ENCODE measurements at regions not wholly inside any gene's neighbourhood (a gene's known extent, or its start where the extent isn't known, plus 50 kb on each side); places are given as distances from the start of the nearest gene placed in this dataset.

DNA sequence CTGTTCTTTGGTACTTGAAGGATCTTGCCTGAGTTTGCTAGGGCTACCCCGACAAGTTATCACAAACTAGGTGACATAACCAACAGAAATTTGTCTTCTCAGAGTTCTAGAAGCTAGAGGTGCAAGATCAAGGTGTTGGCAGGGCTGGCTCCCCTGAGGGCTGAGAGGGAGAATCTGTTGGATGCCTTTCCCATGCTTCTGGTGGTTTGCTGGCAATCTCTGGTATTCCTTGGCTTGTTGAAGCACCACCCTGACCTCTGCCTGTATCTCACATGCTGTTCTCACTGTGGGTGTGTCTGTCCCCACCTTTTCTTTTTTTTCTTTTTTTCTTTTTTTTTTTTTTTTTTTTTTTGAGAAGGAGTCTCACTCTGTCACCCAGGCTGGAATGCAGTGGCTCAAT is 81.2 kb downstream of the VCPKMT start:
- Histone ChIP-seq H3K4me3 (no peak overlapping the region), H3K9me3 (ENCODE audit: low read depth) (no peaks in the 10 kb centered on the region), H3K27ac (no peak overlapping the region), H3K27me3 (no peaks in the 10 kb centered on the region), H3K4me1 (ENCODE audit: low read depth) (peaks cover 3% of the 10 kb centered on the region), H3K36me3 (no peaks in the 10 kb centered on the region)
- no peak for TF ChIP-seq CTCF (IDR thresholded peaks at IDR 0.05; ENCODE audit: low read depth, low read length)
- no peak for DNase-seq (ENCODE audit: low read depth in 1 of 2, low spot score in 1 of 2)

GRCh38 chr14:50036211-50036610 is 80.2 kb downstream of the VCPKMT start:
- H3K4me3 ChIP-seq: no peak overlapping the region

DNA sequence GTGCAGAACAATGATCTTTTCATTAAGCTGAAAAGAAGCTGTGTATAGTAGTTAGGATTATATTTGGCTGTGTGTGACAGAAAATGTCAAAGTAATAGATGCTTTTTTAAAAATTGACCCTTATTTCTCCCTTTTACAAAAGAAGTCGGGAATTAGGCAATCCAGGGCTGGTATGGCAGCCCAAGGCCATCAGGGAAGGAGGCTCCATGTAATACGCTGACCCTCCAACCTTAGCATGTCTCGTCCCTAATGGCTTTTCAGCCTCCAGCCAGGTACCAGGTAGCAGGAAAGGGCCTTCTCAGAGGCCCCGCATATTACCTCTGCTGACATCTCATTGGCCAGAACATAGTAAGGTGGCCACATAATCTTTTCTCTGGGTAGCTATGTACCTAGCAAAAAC is 79.7 kb downstream of the VCPKMT start:
- no peak for TF ChIP-seq CTCF (IDR thresholded peaks at IDR 0.05; ENCODE audit: low read depth, low read length)
- H3K4me1 ChIP-seq (ENCODE audit: low read depth): peaks cover 3% of the 10 kb centered on the region
- no peak overlapping the region for H3K27ac ChIP-seq

More at GRCh38 chr14:50036211-50036610, 80.2 kb downstream of the VCPKMT start:
- no peak for DNase-seq (ENCODE audit: low read depth in 1 of 2, low spot score in 1 of 2)
- Histone ChIP-seq H3K27me3 (no peaks in the 10 kb centered on the region), H3K27ac (no peak overlapping the region), H3K9me3 (ENCODE audit: low read depth) (no peaks in the 10 kb centered on the region), H3K36me3 (no peaks in the 10 kb centered on the region), H3K4me1 (ENCODE audit: low read depth) (peaks cover 3% of the 10 kb centered on the region)
- no peak for TF ChIP-seq CTCF (IDR thresholded peaks at IDR 0.05; ENCODE audit: low read depth, low read length)

GRCh38 chr14:50037240-50037639 is 79.1 kb downstream of the VCPKMT start:
- Histone ChIP-seq H3K4me3 (no peak overlapping the region), H3K27ac (no peak overlapping the region), H3K9me3 (ENCODE audit: low read depth) (no peaks in the 10 kb centered on the region), H3K27me3 (no peaks in the 10 kb centered on the region), H3K36me3 (no peaks in the 10 kb centered on the region), H3K4me1 (ENCODE audit: low read depth) (peaks cover 3% of the 10 kb centered on the region)
- no peak for DNase-seq (ENCODE audit: low read depth in 1 of 2, low spot score in 1 of 2)
- no peak for TF ChIP-seq CTCF (IDR thresholded peaks at IDR 0.05; ENCODE audit: low read depth, low read length)

More for the DNA sequence above, 79.7 kb downstream of the VCPKMT start:
- Histone ChIP-seq H3K4me3 (no peak overlapping the region), H3K9me3 (ENCODE audit: low read depth) (no peaks in the 10 kb centered on the region), H3K36me3 (no peaks in the 10 kb centered on the region), H3K27me3 (no peaks in the 10 kb centered on the region)
- DNase-seq (ENCODE audit: low read depth in 1 of 2, low spot score in 1 of 2): no peak

DNA sequence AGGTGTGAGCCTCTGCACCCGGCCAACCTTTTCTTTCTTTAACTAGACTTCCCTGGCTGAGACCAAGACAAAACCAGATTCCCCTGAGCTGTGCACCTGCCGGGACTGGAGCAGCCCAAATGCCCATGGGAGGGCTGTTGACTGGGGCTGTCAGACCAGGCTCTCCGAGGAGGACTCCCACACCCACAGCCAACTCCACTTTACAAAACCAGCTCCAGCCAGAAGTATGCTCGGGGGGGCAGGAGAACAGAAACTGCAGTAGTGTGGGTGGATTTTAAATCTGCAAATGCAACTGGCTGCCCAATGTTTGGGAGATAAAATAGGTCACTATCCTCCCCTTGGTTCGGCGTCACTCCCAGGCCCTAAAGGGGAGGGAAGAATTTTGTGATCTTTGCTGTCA is 78.5 kb downstream of the VCPKMT start:
- DNase-seq (ENCODE audit: low read depth in 1 of 2, low spot score in 1 of 2): peak; percentile 7 to 22

More for the DNA sequence above, 78.5 kb downstream of the VCPKMT start:
- Histone ChIP-seq H3K9me3 (ENCODE audit: low read depth) (no peaks in the 10 kb centered on the region), H3K4me3 (no peak overlapping the region), H3K27me3 (no peaks in the 10 kb centered on the region), H3K27ac (no peak overlapping the region), H3K4me1 (ENCODE audit: low read depth) (peaks cover 3% of the 10 kb centered on the region), H3K36me3 (no peaks in the 10 kb centered on the region)
- TF ChIP-seq CTCF (IDR thresholded peaks at IDR 0.05; ENCODE audit: low read depth, low read length): no peak
